GM12891 (cell line): ENCODE measurements at regions not wholly inside any gene's neighbourhood (a gene's known extent, or its start where the extent isn't known, plus 50 kb on each side); places are given as distances from the start of the nearest gene placed in this dataset.

Experiments used
- POLR2A ChIP-seq: IDR thresholded peaks from 2 replicates; pipeline ENCODE4 v1.6.1; 2011; ENCODE audit warnings: low read depth, low read length, control low read depth
- POLR2AphosphoS5 ChIP-seq: IDR thresholded peaks from 2 replicates; pipeline ENCODE4 v1.6.1; 2011; ENCODE audit warnings: low read depth, low read length, control low read depth

GRCh38 chr4:20194123-20195013 lies 57.3 kb upstream of the SLIT2 start:
- no peak for TF ChIP-seq POLR2A
- no peak for TF ChIP-seq POLR2AphosphoS5
